Tibial artery (tissue), 4 donors: ENCODE measurements at regions not wholly inside any gene's neighbourhood (a gene's known extent, or its start where the extent isn't known, plus 50 kb on each side); places are given as distances from the start of the nearest gene placed in this dataset.

Experiments used
- DNase-seq, 2 donors: peaks; one replicate each; pipeline ENCODE4 v3.0.0-alpha.2; 2019
- H3K27ac ChIP-seq, 2 donors: fragments of 200-600 bp; sonication (generic) in 1 of 2; 1 replicate in 1 of 2; 2 replicates in 1 of 2; pipeline ENCODE4 v1.5.1; 2018 to 2019; ENCODE audit warnings: mild to moderate bottlenecking in 1 of 2
- H3K27me3 ChIP-seq, 2 donors: fragments of 200-600 bp; sonication (generic) in 1 of 2; one replicate each; pipeline versions ENCODE4 v1.5.1 to v1.6.0; 2016 to 2019
- H3K36me3 ChIP-seq, 3 donors: fragments of 200-600 bp; sonication (generic) in 2 of 3; one replicate each; pipeline ENCODE4 v1.5.1; 2016 to 2019; ENCODE audit warnings: mild to moderate bottlenecking in 2 of 3
- H3K4me1 ChIP-seq, 4 donors: fragments of 200-600 bp; sonication (generic) in 2 of 4; 1 replicate in 3 of 4; 2 replicates in 1 of 4; pipeline ENCODE4 v1.5.1; 2016 to 2019
- H3K4me3 ChIP-seq, 2 donors: fragments of 200-600 bp; sonication (generic) in 1 of 2; 1 replicate in 1 of 2; 2 replicates in 1 of 2; pipeline ENCODE4 v1.5.1; 2018 to 2019; ENCODE audit warnings: mild to moderate bottlenecking in 2 of 2
- H3K9me3 ChIP-seq, 3 donors: fragments of 200-600 bp; sonication (generic) in 1 of 3; one replicate each; pipeline ENCODE4 v1.5.1; 2016 to 2019
- intact Hi-C: fragments of 100-400 bp; cut with DNase I; formaldehyde crosslinking; loops from one replicate; pipeline ENCODE4 v1.15.0; 2023; ENCODE audit warnings: low total_unique reads
- TF ChIP-seq, protein P1 (sequence below), 2 experiments: fragments of 200-600 bp in 1 of 2; fragments of 450-650 bp in 1 of 2; IDR thresholded peaks; one replicate each; pipeline ENCODE4 v1.5.1; 2017 to 2019; ENCODE audit warnings: antibody characterized with exemption in 2 of 2, mild to moderate bottlenecking in 1 of 2, moderate library complexity in 1 of 2

DNA sequence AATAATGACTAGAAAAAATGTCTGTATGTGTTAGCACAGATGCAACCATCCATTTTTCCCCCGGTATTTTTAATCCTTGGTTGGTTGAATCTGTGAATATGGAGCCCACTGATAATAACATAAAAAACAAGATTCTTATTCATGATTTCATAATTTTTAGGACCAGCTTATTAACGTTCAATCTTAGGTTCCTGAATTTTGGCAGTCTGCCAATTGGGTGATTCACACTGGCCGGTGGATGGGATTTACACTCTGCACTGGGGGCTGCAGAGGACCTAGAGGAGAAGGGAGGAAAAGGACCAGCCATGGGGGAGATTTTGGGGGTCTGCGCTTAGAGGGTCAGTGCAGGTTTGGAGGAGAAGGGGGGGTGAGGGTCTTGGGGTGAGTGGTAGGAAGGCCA, 327.9 kb downstream of the ACTR3B start:
- H3K27ac ChIP-seq, result no peak overlapping the region
- H3K36me3 ChIP-seq, result no peaks in the 10 kb centered on the region
- H3K27me3 ChIP-seq, result no peaks in the 10 kb centered on the region
- TF ChIP-seq, protein P1, sequence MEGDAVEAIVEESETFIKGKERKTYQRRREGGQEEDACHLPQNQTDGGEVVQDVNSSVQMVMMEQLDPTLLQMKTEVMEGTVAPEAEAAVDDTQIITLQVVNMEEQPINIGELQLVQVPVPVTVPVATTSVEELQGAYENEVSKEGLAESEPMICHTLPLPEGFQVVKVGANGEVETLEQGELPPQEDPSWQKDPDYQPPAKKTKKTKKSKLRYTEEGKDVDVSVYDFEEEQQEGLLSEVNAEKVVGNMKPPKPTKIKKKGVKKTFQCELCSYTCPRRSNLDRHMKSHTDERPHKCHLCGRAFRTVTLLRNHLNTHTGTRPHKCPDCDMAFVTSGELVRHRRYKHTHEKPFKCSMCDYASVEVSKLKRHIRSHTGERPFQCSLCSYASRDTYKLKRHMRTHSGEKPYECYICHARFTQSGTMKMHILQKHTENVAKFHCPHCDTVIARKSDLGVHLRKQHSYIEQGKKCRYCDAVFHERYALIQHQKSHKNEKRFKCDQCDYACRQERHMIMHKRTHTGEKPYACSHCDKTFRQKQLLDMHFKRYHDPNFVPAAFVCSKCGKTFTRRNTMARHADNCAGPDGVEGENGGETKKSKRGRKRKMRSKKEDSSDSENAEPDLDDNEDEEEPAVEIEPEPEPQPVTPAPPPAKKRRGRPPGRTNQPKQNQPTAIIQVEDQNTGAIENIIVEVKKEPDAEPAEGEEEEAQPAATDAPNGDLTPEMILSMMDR (IDR thresholded peaks at IDR 0.05), result no peak
- H3K9me3 ChIP-seq, result no peaks in the 10 kb centered on the region
- DNase-seq, result no peak
- H3K4me1 ChIP-seq, result no peaks in the 10 kb centered on the region
- intact Hi-C loops, result no loop called here
- no peak overlapping the region for H3K4me3 ChIP-seq

DNA sequence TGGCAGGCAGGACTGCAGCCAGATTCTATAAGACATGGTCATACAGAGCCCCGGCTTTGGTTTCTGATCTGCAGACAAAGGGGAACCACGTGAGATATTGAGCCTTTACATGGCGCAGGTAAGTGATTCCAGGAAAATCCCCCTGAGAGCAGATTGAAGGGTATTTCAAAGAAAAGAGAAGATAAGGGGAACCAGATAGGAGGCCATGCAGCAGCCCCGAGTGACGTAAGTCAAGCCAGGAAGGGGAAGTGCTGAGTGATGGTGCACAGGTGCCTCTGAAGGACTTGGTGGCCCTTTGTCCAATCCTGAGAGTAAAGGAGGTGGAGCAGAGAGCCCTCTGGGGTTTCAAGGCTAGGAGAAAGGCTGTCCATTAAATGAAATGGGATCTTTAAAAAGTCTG, 329.0 kb downstream of the ACTR3B start:
- DNase-seq, result no peak
- H3K4me3 ChIP-seq, result no peak overlapping the region
- H3K4me1 ChIP-seq, result no peaks in the 10 kb centered on the region
- TF ChIP-seq, protein P1 (IDR thresholded peaks at IDR 0.05), result no peak
- no peaks in the 10 kb centered on the region for H3K9me3 ChIP-seq
- no peaks in the 10 kb centered on the region for H3K27me3 ChIP-seq
- H3K36me3 ChIP-seq, result no peaks in the 10 kb centered on the region
- intact Hi-C loops, result no loop called here
- no peak overlapping the region for H3K27ac ChIP-seq

DNA sequence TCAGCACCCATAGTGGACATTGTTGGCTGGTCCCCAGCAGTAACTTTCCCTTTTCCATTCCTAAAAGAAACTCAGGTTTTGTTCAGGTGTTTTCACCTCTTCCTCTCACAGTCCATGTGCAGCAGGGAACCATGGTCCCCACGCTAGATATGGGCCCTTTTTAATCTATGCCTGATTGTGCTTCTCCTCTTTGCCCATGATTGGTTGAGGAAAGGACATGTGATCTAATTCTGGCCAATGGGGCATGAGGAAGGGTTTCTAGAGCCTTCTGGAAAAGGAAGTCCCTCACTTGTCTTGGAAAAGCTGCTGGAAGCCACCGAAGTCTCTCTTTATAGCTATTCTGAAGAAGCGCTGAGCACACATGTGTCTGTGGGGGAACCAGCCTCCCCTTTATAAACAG, 330.7 kb downstream of the ACTR3B start:
- intact Hi-C loops, result no loop called here

GRCh38 chr7:153090764-153091163, 331.2 kb downstream of the ACTR3B start:
- intact Hi-C loops, result no loop called here
- no peaks in the 10 kb centered on the region for H3K36me3 ChIP-seq
- no peak overlapping the region for H3K4me3 ChIP-seq
- H3K4me1 ChIP-seq, result no peaks in the 10 kb centered on the region
- no peak for DNase-seq
- H3K27me3 ChIP-seq, result no peaks in the 10 kb centered on the region
- TF ChIP-seq, protein P1 (IDR thresholded peaks at IDR 0.05), result no peak
- H3K27ac ChIP-seq, result no peak overlapping the region
- H3K9me3 ChIP-seq, result peaks cover 0 to 4% (median 0%) of the 10 kb centered on the region in 3 donors

More for the DNA sequence above, 330.7 kb downstream of the ACTR3B start:
- no peak for DNase-seq
- Histone ChIP-seq H3K27me3 (no peaks in the 10 kb centered on the region), H3K27ac (no peak overlapping the region), H3K4me1 (no peaks in the 10 kb centered on the region), H3K9me3 (no peaks in the 10 kb centered on the region), H3K4me3 (no peak overlapping the region), H3K36me3 (no peaks in the 10 kb centered on the region)
- TF ChIP-seq, protein P1 (IDR thresholded peaks at IDR 0.05), result no peak

- no peak overlapping the region for H3K27ac ChIP-seq
- intact Hi-C loops, result no loop called here
- H3K4me3 ChIP-seq, result no peak overlapping the region
- H3K27me3 ChIP-seq, result no peaks in the 10 kb centered on the region
- no peak for DNase-seq
- H3K36me3 ChIP-seq, result no peaks in the 10 kb centered on the region
- TF ChIP-seq, protein P1 (IDR thresholded peaks at IDR 0.05), result no peak
- no peaks in the 10 kb centered on the region for H3K4me1 ChIP-seq
- H3K9me3 ChIP-seq, result peaks cover 0 to 4% (median 0%) of the 10 kb centered on the region in 3 donors
These were observed 331.9 kb downstream of the ACTR3B start for GRCh38 chr7:153091477-153091876.
